Upper lobe of left lung (tissue), 6 donors: ENCODE measurements at regions not wholly inside any gene's neighbourhood (a gene's known extent, or its start where the extent isn't known, plus 50 kb on each side); places are given as distances from the start of the nearest gene placed in this dataset.

Source experiments
- ATAC-seq, 2 donors: fragments of 200-7000 bp; cut with Tn5 transposase; one replicate each; pipeline ENCODE4 v1.9.1; 2022; ENCODE audit warnings: mild to moderate bottlenecking in 2 of 2, moderate library complexity in 2 of 2; ENCODE audit not compliant: low FRiP score in 2 of 2
- DNase-seq, 2 donors: peaks; one replicate each; pipeline ENCODE4 v3.0.0-alpha.2; 2019 to 2020
- H3K27ac ChIP-seq, 4 donors: fragments of 200-600 bp; sonication (generic); one replicate each; pipeline ENCODE4 v1.5.1; 2016 to 2019
- H3K27me3 ChIP-seq, 4 donors: fragments of 200-600 bp; sonication (generic); one replicate each; pipeline ENCODE4 v1.5.1; 2017 to 2019
- H3K36me3 ChIP-seq, 4 donors: fragments of 200-600 bp; sonication (generic); one replicate each; pipeline ENCODE4 v1.5.1; 2016 to 2019
- H3K4me1 ChIP-seq, 4 donors: fragments of 200-600 bp; sonication (generic); one replicate each; pipeline ENCODE4 v1.5.1; 2018 to 2019
- H3K4me3 ChIP-seq, 4 donors: fragments of 200-600 bp; sonication (generic); one replicate each; pipeline ENCODE4 v1.5.1; 2017 to 2019; ENCODE audit warnings: mild to moderate bottlenecking in 2 of 4, moderate library complexity in 1 of 4
- H3K9me3 ChIP-seq, 4 donors: fragments of 200-600 bp; sonication (generic); one replicate each; pipeline ENCODE4 v1.5.1; 2018 to 2019
- CTCF ChIP-seq, 6 experiments: fragments of 450-650 bp in 4 of 6; fragments of 200-600 bp in 2 of 6; sonication (generic) in 2 of 6; IDR thresholded peaks; one replicate each; pipeline ENCODE4 v1.5.1; 2016 to 2019; ENCODE audit warnings: antibody characterized with exemption in 6 of 6
- EP300 ChIP-seq, 4 donors: sonication (generic); formaldehyde crosslinking; IDR thresholded peaks; one replicate each; pipeline ENCODE4 v1.5.1; 2017; ENCODE audit warnings: antibody characterized with exemption in 4 of 4, control low read depth in 2 of 4
- POLR2A ChIP-seq, 4 donors: fragments of 450-650 bp; IDR thresholded peaks; one replicate each; pipeline ENCODE4 v1.5.1; 2016 to 2017; ENCODE audit warnings: antibody characterized with exemption in 4 of 4, mild to moderate bottlenecking in 2 of 4
- POLR2AphosphoS5 ChIP-seq, 2 donors: sonication (generic); formaldehyde crosslinking; IDR thresholded peaks; one replicate each; pipeline ENCODE4 v1.5.1; 2017; ENCODE audit warnings: antibody characterized with exemption in 2 of 2
- WGBS, 2 donors: methylation state at CpG; one replicate each; pipeline ENCODE4 v1.1.5; 2017 to 2018; 5-methylcytosine and 5-hydroxymethylcytosine counted together
- donor health status: DM: no; HTN: no; CAD: no; lungs with moderate emphysema.
- donor health status: DM: no; HTN: yes; CAD: no; lungs with severe emphysema.

GRCh38 chr13:89738072-89738471 lies 1609.4 kb upstream of the MIR17HG start:
- H3K27me3 ChIP-seq, result no peaks in the 10 kb centered on the region
- no peaks in the 10 kb centered on the region for H3K36me3 ChIP-seq
- 73 to 83% methylated on average over 3 of the region's 3 CpGs for WGBS, 2 donors
- ATAC-seq (no peak), DNase-seq (no peak)
- H3K4me3 ChIP-seq, result no peak overlapping the region
- no peaks in the 10 kb centered on the region for H3K9me3 ChIP-seq
- TF ChIP-seq EP300 (IDR thresholded peaks at IDR 0.05), result no peak
- no peak for TF ChIP-seq CTCF (IDR thresholded peaks at IDR 0.05)
- no peak for TF ChIP-seq POLR2AphosphoS5 (IDR thresholded peaks at IDR 0.05)
- no peak for TF ChIP-seq POLR2A (IDR thresholded peaks at IDR 0.05)
- no peak overlapping the region for H3K27ac ChIP-seq
- no peaks in the 10 kb centered on the region for H3K4me1 ChIP-seq

GRCh38 chr13:89740994-89741685 lies 1606.3 kb upstream of the MIR17HG start:
- H3K27me3 ChIP-seq, result no peaks in the 10 kb centered on the region
- H3K4me1 ChIP-seq, result no peaks in the 10 kb centered on the region
- no peaks in the 10 kb centered on the region for H3K9me3 ChIP-seq
- WGBS, 2 donors, result 79 to 86% methylated on average over 8 to 15 of the region's 15 CpGs
- no peak overlapping the region for H3K4me3 ChIP-seq
- TF ChIP-seq POLR2AphosphoS5 (IDR thresholded peaks at IDR 0.05) (no peak), CTCF (IDR thresholded peaks at IDR 0.05) (no peak), EP300 (IDR thresholded peaks at IDR 0.05) (no peak), POLR2A (IDR thresholded peaks at IDR 0.05) (no peak)
- peak in 1 of 2 donors; percentile 43 for DNase-seq
- H3K36me3 ChIP-seq, result no peaks in the 10 kb centered on the region
- ATAC-seq, result peak; percentile 21 to 26
- H3K27ac ChIP-seq, result no peak overlapping the region

- Histone ChIP-seq H3K4me3 (no peak overlapping the region), H3K9me3 (no peaks in the 10 kb centered on the region), H3K36me3 (no peaks in the 10 kb centered on the region), H3K27ac (no peak overlapping the region), H3K27me3 (no peaks in the 10 kb centered on the region), H3K4me1 (no peaks in the 10 kb centered on the region)
- TF ChIP-seq POLR2AphosphoS5 (IDR thresholded peaks at IDR 0.05) (no peak), POLR2A (IDR thresholded peaks at IDR 0.05) (no peak), CTCF (IDR thresholded peaks at IDR 0.05) (no peak), EP300 (IDR thresholded peaks at IDR 0.05) (no peak)
- DNase-seq, result no peak
- 37 to 47% methylated on average over 2 of the region's 2 CpGs for WGBS, 2 donors
- ATAC-seq, result no peak
Observed at GRCh38 chr13:89746554-89746953, 1600.9 kb upstream of the MIR17HG start.

- Histone ChIP-seq H3K4me3 (no peak overlapping the region), H3K4me1 (no peaks in the 10 kb centered on the region), H3K9me3 (no peaks in the 10 kb centered on the region), H3K27me3 (no peaks in the 10 kb centered on the region), H3K36me3 (no peaks in the 10 kb centered on the region), H3K27ac (no peak overlapping the region)
- TF ChIP-seq CTCF (IDR thresholded peaks at IDR 0.05) (no peak), EP300 (IDR thresholded peaks at IDR 0.05) (no peak), POLR2AphosphoS5 (IDR thresholded peaks at IDR 0.05) (no peak), POLR2A (IDR thresholded peaks at IDR 0.05) (no peak)
- 90 to 98% methylated on average over 2 of the region's 2 CpGs for WGBS, 2 donors
- DNase-seq (no peak), ATAC-seq (no peak)
Observed at GRCh38 chr13:89748716-89749115, 1598.8 kb upstream of the MIR17HG start.

- TF ChIP-seq POLR2AphosphoS5 (IDR thresholded peaks at IDR 0.05) (no peak), EP300 (IDR thresholded peaks at IDR 0.05) (no peak), POLR2A (IDR thresholded peaks at IDR 0.05) (no peak), CTCF (IDR thresholded peaks at IDR 0.05) (no peak)
- H3K36me3 ChIP-seq, result no peaks in the 10 kb centered on the region
- ATAC-seq, result no peak
Observed at GRCh38 chr13:89749888-89750287, 1597.6 kb upstream of the MIR17HG start.

More at GRCh38 chr13:89749888-89750287, 1597.6 kb upstream of the MIR17HG start:
- Histone ChIP-seq H3K4me3 (no peak overlapping the region), H3K4me1 (no peaks in the 10 kb centered on the region), H3K9me3 (no peaks in the 10 kb centered on the region), H3K27ac (no peak overlapping the region), H3K27me3 (no peaks in the 10 kb centered on the region)
- no peak for DNase-seq
